ENCODE measurements at regions not wholly inside any gene's neighbourhood (a gene's known extent, or its start where the extent isn't known, plus 50 kb on each side); places are given as distances from the start of the nearest gene placed in this dataset.

DNA sequence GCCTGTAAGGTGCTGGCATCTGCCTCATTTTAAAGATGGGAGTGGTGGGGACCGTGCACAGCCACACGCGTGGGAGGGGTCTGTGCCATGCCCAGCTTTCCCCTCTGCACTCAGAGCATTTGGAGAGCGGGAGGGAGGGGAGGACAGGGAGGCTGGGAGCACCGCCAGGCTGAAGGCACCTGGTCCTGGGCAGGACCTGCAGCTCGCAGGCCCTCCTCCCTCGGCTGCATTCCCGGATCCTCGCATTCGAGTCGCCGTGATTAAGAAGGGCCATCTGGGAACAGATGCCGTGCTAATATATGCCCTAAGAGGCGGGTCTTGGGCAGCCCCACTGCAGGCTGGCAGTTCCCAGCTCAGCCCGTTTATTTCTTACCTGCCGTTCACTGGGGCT lies 84.0 kb downstream of the PTGR3 start:
- H3K27ac Mint-ChIP-seq: no peak overlapping the region
- H3K4me3 Mint-ChIP-seq: no peak overlapping the region
- DNase-seq: no peak

DNA sequence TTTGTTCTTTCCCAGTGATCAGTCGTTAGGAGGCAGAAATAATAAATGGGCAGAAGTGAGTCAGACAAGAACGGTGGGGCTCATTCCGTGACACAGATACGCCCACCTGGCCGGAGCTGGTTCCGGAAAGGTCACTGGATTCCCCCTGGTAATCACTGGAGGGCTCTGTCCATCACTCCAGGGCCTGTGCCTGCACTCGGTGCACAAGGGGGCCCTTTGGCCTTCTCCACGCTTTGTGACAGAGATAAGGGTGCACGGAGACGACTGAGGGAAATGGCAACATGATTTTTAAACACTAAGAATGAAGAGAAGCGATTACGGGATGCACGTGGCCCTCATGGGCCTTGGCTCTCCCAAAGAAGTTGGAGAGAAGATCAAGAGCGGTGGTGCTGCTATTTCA lies 84.4 kb downstream of the PTGR3 start:
- no peak for DNase-seq
- Mint-ChIP-seq H3K36me3 (ENCODE audit: low read depth) (no peaks in the 10 kb centered on the region), H3K27me3 (peaks cover 8% of the 10 kb centered on the region), H3K27ac (no peak overlapping the region), H3K4me1 (ENCODE audit: low read depth) (peaks cover 3% of the 10 kb centered on the region), H3K4me3 (no peak overlapping the region), H3K9me3 (no peaks in the 10 kb centered on the region)

More for the DNA sequence above, 84.0 kb downstream of the PTGR3 start:
- Mint-ChIP-seq H3K36me3 (ENCODE audit: low read depth) (no peaks in the 10 kb centered on the region), H3K4me1 (ENCODE audit: low read depth) (peaks cover 3% of the 10 kb centered on the region), H3K9me3 (no peaks in the 10 kb centered on the region), H3K27me3 (peaks cover 8% of the 10 kb centered on the region)

DNA sequence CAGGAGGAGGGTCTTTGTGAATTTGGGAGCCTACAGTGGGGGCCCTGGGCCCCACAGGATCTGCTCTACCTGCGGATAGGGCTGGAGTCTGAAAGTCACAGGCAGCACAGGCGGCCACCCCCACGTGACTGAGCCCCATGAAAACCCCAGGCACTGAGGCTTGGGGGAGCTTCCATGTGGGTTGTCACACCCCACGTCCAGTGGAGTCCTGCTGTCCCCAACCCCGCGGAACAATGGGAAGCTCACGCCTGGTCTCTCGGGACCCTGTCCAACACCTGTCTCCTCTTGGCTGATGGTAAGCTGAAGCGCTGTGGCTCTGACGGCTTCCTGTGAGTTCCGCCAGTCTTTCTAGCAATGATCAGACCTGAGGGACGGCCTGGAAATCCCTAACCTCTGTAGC lies 85.8 kb downstream of the PTGR3 start:
- Mint-ChIP-seq H3K9me3 (no peaks in the 10 kb centered on the region), H3K27ac (no peak overlapping the region), H3K36me3 (ENCODE audit: low read depth) (no peaks in the 10 kb centered on the region), H3K4me3 (no peak overlapping the region), H3K4me1 (ENCODE audit: low read depth) (peaks cover 3% of the 10 kb centered on the region), H3K27me3 (peaks cover 8% of the 10 kb centered on the region)
- DNase-seq: no peak

DNA sequence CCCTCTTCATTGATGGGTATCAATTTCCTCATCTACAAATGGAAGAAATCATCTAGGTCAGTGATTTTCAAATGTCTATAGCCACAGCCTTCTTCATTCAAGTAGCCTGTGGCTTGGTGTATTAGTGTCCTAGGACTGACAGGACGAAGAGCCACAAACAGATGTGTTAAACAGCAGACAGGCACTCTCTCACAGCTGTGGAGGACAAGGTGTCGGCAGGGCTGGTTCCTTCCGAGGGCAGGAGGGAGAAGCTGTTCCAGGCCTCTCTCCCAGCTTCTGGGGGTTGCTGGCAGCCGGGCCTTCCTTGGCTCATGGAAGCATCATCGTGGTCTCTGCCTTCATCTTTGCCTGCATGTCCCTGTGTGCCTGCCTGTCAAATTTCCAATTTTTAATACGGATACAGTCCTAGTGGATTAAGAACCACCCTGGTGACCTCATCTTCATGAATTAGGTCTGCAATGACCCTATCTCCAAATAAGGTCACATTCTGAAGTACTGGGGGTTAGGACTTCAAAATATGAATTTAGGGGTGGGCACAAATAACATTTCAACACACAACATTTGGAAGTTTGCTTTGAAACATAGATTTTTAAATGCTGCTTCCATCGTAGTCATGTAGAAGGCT lies 86.5 kb downstream of the PTGR3 start:
- Mint-ChIP-seq H3K27me3 (peaks cover 8% of the 10 kb centered on the region), H3K27ac (no peak overlapping the region), H3K36me3 (ENCODE audit: low read depth) (no peaks in the 10 kb centered on the region), H3K4me3 (no peak overlapping the region), H3K9me3 (no peaks in the 10 kb centered on the region), H3K4me1 (ENCODE audit: low read depth) (peaks cover 3% of the 10 kb centered on the region)
- no peak for DNase-seq

DNA sequence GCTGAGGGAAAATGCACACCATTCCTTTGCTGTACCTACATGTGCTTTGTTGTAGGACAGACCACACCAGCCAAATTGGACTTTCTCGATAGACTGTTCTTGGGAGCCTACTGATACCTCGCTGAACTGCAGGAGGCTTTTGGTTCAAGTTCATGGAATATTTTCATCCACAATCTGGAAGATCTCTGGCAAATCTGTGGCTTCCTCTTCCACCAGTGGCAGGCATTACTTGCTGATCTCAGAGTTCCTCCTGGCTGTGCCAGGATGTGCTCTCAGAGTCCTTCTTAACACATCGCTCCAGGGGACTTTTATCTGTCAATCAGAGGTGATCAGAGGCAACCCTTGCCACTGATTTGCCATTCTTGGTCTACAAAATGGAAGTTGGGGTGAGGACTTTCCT lies 87.7 kb downstream of the PTGR3 start:
- Mint-ChIP-seq H3K4me3 (no peak overlapping the region), H3K27ac (no peak overlapping the region), H3K36me3 (ENCODE audit: low read depth) (no peaks in the 10 kb centered on the region), H3K9me3 (no peaks in the 10 kb centered on the region), H3K4me1 (ENCODE audit: low read depth) (peaks cover 3% of the 10 kb centered on the region), H3K27me3 (peaks cover 5% of the 10 kb centered on the region)
- no peak for DNase-seq

DNA sequence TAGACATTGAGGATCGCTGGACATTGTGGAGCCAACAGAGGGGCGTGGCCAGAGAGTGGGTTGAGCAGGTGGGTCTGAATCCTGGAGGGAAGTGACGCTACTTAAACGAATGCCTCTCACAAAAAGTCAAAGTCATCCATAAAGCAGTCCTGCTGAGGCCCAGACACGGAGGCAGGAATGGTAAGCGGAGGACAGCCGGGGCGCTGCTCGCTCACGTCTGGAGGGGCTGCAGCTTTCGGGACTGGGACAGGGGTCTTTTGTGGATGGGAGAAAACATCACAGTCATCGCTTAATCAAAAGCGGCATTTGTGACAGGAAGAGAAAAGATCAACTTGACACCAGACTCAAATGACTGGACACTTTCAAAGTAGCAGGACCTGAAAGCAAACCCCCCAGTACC lies 88.4 kb downstream of the PTGR3 start:
- no peaks in the 10 kb centered on the region for H3K36me3 Mint-ChIP-seq (ENCODE audit: low read depth)
- no peak for DNase-seq
- H3K9me3 Mint-ChIP-seq: no peaks in the 10 kb centered on the region
- no peak overlapping the region for H3K4me3 Mint-ChIP-seq
- H3K4me1 Mint-ChIP-seq (ENCODE audit: low read depth): no peaks in the 10 kb centered on the region
- no peaks in the 10 kb centered on the region for H3K27me3 Mint-ChIP-seq
- H3K27ac Mint-ChIP-seq: no peak overlapping the region

DNA sequence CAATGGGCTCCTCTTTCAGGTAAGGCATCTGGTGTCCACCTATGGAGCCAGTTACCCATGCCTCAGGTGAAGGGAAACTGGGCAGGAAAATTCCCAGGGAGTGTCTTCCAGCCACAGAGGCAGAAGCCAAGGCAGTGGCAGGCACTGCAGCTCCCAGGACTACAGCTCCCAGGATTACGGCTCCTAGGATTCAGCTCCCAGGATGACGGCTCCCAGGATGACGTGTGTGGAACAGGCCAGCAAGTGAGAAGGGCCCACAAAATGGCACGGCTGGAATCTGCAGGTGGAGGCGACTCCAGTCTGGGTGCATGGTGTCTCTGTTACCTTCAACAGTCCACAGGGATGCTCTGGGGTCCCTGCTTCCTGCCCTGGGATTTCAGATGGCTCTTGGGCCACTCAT lies 92.1 kb downstream of the PTGR3 start:
- H3K27me3 Mint-ChIP-seq: no peaks in the 10 kb centered on the region
- H3K4me1 Mint-ChIP-seq (ENCODE audit: low read depth): no peaks in the 10 kb centered on the region
- no peak overlapping the region for H3K27ac Mint-ChIP-seq
- no peaks in the 10 kb centered on the region for H3K36me3 Mint-ChIP-seq (ENCODE audit: low read depth)
- H3K9me3 Mint-ChIP-seq: no peaks in the 10 kb centered on the region
- H3K4me3 Mint-ChIP-seq: no peak overlapping the region
- no peak for DNase-seq

DNA sequence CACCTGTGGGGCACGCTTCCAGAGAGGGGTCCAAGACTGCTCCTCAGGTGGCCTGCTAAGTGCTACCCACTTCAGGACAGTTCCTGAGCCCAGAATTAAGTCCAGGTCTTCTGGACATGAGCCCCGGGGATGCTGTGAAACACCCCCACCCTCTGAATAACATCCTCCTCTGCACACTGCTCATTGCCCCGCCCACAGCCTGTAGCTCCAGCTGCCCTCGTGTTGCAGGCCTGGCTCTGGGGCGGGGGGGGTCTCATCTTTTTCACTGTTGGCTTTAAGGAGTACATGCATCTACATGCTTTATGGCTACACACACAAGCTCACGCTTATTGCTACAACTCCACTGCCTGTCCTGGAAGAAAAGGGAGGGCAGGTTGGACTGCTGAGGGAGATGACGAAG lies 92.8 kb downstream of the PTGR3 start:
- Mint-ChIP-seq H3K4me3 (no peak overlapping the region), H3K9me3 (no peaks in the 10 kb centered on the region), H3K27me3 (no peaks in the 10 kb centered on the region), H3K4me1 (ENCODE audit: low read depth) (no peaks in the 10 kb centered on the region), H3K36me3 (ENCODE audit: low read depth) (no peaks in the 10 kb centered on the region), H3K27ac (no peak overlapping the region)
- DNase-seq: no peak

DNA sequence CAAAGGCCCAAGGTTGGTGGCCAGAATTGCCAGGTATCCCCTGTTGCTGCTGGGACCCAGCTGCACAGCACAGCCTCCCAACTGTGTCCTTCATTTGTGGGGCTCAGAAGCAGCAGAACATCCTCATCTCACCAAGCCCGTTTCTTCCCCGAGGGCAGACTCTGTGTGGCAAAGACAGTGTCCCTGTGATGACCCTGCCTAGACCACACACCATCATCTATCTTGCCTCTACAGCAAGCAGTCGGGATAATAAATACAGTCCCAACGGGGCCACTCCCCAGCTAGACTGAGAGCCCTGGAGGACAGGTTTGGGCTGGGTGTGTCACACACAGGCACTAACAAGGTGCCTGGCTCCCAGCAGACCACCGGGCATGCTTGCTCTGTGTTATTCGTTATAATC lies 93.4 kb downstream of the PTGR3 start:
- Mint-ChIP-seq H3K27me3 (no peaks in the 10 kb centered on the region), H3K4me1 (ENCODE audit: low read depth) (no peaks in the 10 kb centered on the region), H3K36me3 (ENCODE audit: low read depth) (no peaks in the 10 kb centered on the region), H3K27ac (no peak overlapping the region), H3K9me3 (no peaks in the 10 kb centered on the region), H3K4me3 (no peak overlapping the region)
- DNase-seq: no peak

Measured in activated T-cell treated with anti-CD3 and anti-CD28 coated beads, Interleukin-2, amount 50 U/mL, for 24 hours (primary cell).